Gastrocnemius medialis (tissue), 4 donors: ENCODE measurements at regions not wholly inside any gene's neighbourhood (a gene's known extent, or its start where the extent isn't known, plus 50 kb on each side); places are given as distances from the start of the nearest gene placed in this dataset.

Experiments used
- ATAC-seq, 2 donors: fragments of 150-250 bp; one replicate each; pipeline ENCODE4 v1.9.1; 2016
- DNase-seq, 2 donors: peaks; one replicate each; pipeline ENCODE4 v3.0.0-alpha.2; 2019
- H3K27ac ChIP-seq, 4 donors: fragments of 200-600 bp; sonication (generic); 1 replicate in 1 of 4; 2 replicates in 3 of 4; pipeline ENCODE4 v1.5.1; 2016 to 2018; ENCODE audit warnings: mild to moderate bottlenecking in 2 of 4, moderate library complexity in 1 of 4
- H3K27me3 ChIP-seq, 3 donors: fragments of 200-600 bp; sonication (generic) in 2 of 3; 1 replicate in 1 of 3; 2 replicates in 2 of 3; pipeline versions ENCODE4 v1.5.1 to v1.6.0; 2016 to 2019; ENCODE audit warnings: mild to moderate bottlenecking in 1 of 3, moderate library complexity in 1 of 3
- H3K36me3 ChIP-seq, 2 donors: fragments of 200-600 bp; sonication (generic) in 1 of 2; one replicate each; pipeline ENCODE4 v1.5.1; 2017 to 2018
- H3K4me1 ChIP-seq, 2 donors: fragments of 200-600 bp; sonication (generic) in 1 of 2; one replicate each; pipeline ENCODE4 v1.5.1; 2016 to 2017; ENCODE audit warnings: mild to moderate bottlenecking in 2 of 2
- H3K4me3 ChIP-seq, 4 donors: fragments of 200-600 bp; sonication (generic) in 3 of 4; 1 replicate in 1 of 4; 2 replicates in 3 of 4; pipeline ENCODE4 v1.5.1; 2016 to 2019; ENCODE audit warnings: mild to moderate bottlenecking in 2 of 4
- H3K9me3 ChIP-seq, 3 donors: fragments of 200-600 bp; sonication (generic) in 2 of 3; 1 replicate in 1 of 3; 2 replicates in 2 of 3; pipeline ENCODE4 v1.5.1; 2016 to 2019
- POLR2A ChIP-seq, 2 donors: fragments of 450-650 bp; IDR thresholded peaks; one replicate each; pipeline ENCODE4 v1.6.1; 2017; ENCODE audit warnings: antibody characterized with exemption in 2 of 2, mild to moderate bottlenecking in 2 of 2, moderate library complexity in 2 of 2
- in situ Hi-C, 4 donors: fragments of 200-750 bp; cut with MboI; loops; one replicate each; pipeline versions ENCODE4 v1.15.0 to v1.8.0; 2017; ENCODE audit warnings: low sequenced_read_pairs in 4 of 4
- intact Hi-C: fragments of 100-400 bp; cut with DNase I; formaldehyde crosslinking; loops from one replicate; pipeline ENCODE4 v1.15.1; 2023; ENCODE audit warnings: low total_unique reads
- TF ChIP-seq, protein P1 (sequence below), 5 experiments: fragments of 450-650 bp in 3 of 5; fragments of 200-600 bp in 2 of 5; sonication (generic) in 2 of 5; IDR thresholded peaks in 4 of 5; conservative IDR thresholded peaks in 1 of 5; 1 replicate in 4 of 5; 2 replicates in 1 of 5; pipeline ENCODE4 v1.5.1; 2016 to 2019; ENCODE audit warnings: antibody characterized with exemption in 5 of 5, mild to moderate bottlenecking in 3 of 5, moderate library complexity in 3 of 5

DNA sequence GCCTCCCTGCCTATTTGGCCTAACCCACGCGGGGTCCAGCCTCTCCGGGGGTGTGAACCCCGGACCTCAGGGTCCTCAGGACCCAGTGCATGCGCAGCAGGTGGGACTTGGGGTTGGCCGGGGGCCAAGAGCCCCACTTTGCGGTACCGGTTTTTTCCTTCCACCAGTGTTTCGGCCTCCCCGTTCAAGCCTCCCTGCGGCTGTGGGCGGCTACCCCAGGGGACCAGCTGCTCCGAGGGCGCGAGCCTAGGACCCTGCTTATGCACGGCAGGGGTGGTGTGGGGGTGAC, 327.3 kb downstream of the ALG10 start:
- DNase-seq (no peak), ATAC-seq (no peak)
- Histone ChIP-seq H3K9me3 (no peaks in the 10 kb centered on the region), H3K27ac (no peak overlapping the region), H3K4me1 (no peaks in the 10 kb centered on the region), H3K27me3 (no peaks in the 10 kb centered on the region), H3K4me3 (no peak overlapping the region), H3K36me3 (no peaks in the 10 kb centered on the region)
- in situ Hi-C loops (no loop called here), intact Hi-C loops (no loop called here)
- no peak for TF ChIP-seq POLR2A (IDR thresholded peaks at IDR 0.05)
- TF ChIP-seq, protein P1, sequence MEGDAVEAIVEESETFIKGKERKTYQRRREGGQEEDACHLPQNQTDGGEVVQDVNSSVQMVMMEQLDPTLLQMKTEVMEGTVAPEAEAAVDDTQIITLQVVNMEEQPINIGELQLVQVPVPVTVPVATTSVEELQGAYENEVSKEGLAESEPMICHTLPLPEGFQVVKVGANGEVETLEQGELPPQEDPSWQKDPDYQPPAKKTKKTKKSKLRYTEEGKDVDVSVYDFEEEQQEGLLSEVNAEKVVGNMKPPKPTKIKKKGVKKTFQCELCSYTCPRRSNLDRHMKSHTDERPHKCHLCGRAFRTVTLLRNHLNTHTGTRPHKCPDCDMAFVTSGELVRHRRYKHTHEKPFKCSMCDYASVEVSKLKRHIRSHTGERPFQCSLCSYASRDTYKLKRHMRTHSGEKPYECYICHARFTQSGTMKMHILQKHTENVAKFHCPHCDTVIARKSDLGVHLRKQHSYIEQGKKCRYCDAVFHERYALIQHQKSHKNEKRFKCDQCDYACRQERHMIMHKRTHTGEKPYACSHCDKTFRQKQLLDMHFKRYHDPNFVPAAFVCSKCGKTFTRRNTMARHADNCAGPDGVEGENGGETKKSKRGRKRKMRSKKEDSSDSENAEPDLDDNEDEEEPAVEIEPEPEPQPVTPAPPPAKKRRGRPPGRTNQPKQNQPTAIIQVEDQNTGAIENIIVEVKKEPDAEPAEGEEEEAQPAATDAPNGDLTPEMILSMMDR (IDR thresholded peaks at IDR 0.05 in 4 of 5, conservative IDR thresholded peaks at IDR 0.05 in 1 of 5): no peak

DNA sequence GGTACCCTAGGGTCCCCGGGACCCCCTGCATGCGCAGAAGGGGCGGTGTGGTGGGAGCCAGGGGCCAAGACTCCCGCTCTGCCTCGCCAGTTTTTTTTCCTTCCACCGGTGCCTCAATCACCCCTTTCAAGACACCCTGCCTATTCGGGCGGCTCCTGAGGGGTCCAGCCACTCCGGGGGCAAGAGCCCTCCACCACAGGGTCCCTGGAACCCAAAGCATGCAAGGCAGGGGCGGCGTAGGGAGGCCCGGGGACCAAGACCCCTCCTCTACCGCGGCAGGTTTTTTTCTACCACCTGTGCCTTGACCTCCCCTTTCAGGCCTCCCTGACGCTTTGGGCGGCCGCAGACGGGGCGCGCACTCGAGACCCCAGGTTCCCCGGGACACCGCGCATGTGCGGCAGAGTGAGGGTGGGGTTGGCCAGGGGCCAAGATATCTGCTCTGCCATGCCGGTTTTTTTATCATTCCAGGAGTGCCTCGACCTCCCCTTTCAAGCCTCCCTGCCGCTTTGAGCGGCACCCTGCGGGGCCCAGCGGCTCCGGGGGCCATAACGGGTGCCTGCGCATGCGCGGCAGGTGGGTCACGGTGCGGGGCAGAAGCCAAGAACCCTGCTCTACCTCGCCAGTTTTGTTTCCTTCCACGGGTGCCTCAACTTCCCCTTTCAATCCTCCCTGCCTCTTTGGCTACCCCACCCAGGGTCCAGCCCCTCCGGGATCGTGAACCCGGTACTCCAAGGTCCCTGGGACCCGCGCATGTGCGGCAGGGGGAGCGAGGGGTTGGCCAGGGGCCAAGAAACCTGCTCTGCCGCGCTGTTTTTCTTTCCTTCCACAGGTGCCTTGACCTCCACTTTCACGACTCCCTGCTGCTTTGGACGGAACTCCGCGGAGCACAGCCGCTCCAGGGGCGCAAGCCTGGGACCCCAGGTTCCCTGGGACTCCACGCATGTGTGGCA, 328.1 kb downstream of the ALG10 start:
- Histone ChIP-seq H3K4me1 (no peaks in the 10 kb centered on the region), H3K27me3 (no peaks in the 10 kb centered on the region), H3K4me3 (no peak overlapping the region), H3K36me3 (no peaks in the 10 kb centered on the region), H3K27ac (no peak overlapping the region), H3K9me3 (no peaks in the 10 kb centered on the region)
- in situ Hi-C loops (no loop called here), intact Hi-C loops (no loop called here)
- no peak for TF ChIP-seq POLR2A (IDR thresholded peaks at IDR 0.05)
- TF ChIP-seq, protein P1 (IDR thresholded peaks at IDR 0.05 in 4 of 5, conservative IDR thresholded peaks at IDR 0.05 in 1 of 5): no peak
- no peak for ATAC-seq
- no peak for DNase-seq

DNA sequence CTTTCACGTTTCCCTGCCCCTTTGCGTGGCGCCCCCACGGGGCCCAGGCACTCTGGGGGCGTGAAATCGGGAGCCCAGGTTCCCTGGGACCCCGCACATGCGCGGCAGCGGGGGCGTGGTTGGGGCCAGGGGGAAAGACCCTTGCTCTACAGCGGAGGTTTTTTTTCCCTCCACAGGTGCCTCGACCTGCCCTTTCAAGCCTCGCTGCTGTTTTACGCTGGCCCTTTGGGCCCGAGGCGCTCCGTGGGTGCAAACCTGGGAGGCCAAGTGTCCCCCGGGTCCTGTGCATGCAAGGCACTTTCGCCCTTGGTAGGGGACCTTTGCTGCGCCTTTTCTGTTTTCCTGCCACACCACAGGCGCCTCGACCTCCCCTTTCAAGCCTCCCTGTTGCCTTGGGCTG, 329.8 kb downstream of the ALG10 start:
- TF ChIP-seq, protein P1 (IDR thresholded peaks at IDR 0.05 in 4 of 5, conservative IDR thresholded peaks at IDR 0.05 in 1 of 5): no peak
- no peak for TF ChIP-seq POLR2A (IDR thresholded peaks at IDR 0.05)
- ATAC-seq (no peak), DNase-seq (no peak)
- no peaks in the 10 kb centered on the region for H3K4me1 ChIP-seq
- no peaks in the 10 kb centered on the region for H3K27me3 ChIP-seq
- intact Hi-C loops: no loop called here
- H3K4me3 ChIP-seq: no peak overlapping the region
- in situ Hi-C loops: no loop called here
- no peaks in the 10 kb centered on the region for H3K9me3 ChIP-seq
- H3K36me3 ChIP-seq: no peaks in the 10 kb centered on the region
- no peak overlapping the region for H3K27ac ChIP-seq

DNA sequence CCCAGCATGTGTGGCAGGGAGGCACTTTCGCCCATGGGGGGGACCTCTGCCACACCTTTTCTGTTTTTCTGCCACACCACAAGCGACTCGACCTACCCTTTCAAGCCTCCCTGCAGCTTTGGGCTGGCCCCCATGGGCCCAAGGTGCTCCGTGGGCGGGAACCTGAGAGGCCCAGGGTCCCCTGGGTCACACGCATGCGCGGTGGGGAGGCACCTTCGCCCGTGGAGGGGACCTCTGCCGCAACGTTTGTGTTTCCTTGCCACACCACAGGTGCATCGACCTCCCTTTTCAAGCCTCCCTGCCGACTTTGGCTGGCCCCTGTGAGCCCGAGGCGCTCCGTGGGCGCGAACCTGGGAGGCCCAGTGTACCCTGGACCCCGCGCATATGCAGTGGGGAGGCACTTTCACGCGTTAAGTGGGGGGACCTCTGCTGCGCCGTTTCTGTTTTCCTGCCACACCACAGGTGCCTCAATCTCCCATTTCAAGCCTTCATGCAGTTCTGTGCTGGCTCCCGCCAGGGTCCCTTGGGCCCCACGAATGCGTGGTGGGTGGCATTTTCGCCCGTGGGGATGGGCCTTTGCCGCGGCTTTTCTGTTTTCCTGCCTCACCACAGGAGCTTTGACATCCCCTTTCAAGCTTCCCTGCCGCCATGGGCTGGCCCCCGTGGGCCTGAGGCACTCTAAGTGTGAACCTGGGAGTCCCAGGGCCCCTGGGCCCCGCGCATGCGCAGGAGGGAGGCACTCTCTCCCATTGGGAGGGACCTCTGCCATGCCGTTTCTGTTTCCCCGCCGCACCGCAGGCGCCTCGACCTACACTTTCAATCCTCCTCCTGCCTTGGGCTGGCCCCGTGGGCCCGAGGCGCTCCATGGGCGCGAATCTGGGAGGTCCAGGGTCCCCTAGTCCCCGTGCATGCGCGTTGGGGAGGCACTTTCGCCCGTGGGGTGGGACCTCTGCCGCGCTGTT, 332.2 kb downstream of the ALG10 start:
- Histone ChIP-seq H3K27ac (no peak overlapping the region), H3K4me1 (no peaks in the 10 kb centered on the region), H3K36me3 (no peaks in the 10 kb centered on the region), H3K27me3 (no peaks in the 10 kb centered on the region), H3K9me3 (no peaks in the 10 kb centered on the region), H3K4me3 (no peak overlapping the region)
- TF ChIP-seq, protein P1 (IDR thresholded peaks at IDR 0.05 in 4 of 5, conservative IDR thresholded peaks at IDR 0.05 in 1 of 5): no peak
- no peak for TF ChIP-seq POLR2A (IDR thresholded peaks at IDR 0.05)
- no peak for DNase-seq
- no peak for ATAC-seq
- in situ Hi-C loops (no loop called here), intact Hi-C loops (no loop called here)
